Testis (tissue), 2 donors: ENCODE measurements at regions not wholly inside any gene's neighbourhood (a gene's known extent, or its start where the extent isn't known, plus 50 kb on each side); places are given as distances from the start of the nearest gene placed in this dataset.

Experiments
- DNase-seq: peaks from one replicate; pipeline ENCODE4 v3.0.0-alpha.2; 2019
- H3K27ac ChIP-seq, 2 donors: fragments of 200-600 bp; sonication (generic); one replicate each; pipeline ENCODE4 v1.5.1; 2019
- H3K27me3 ChIP-seq: fragments of 200-600 bp; sonication (generic); one replicate; pipeline ENCODE4 v1.5.1; 2019
- H3K36me3 ChIP-seq: fragments of 200-600 bp; sonication (generic); one replicate; pipeline ENCODE4 v1.5.1; 2017; ENCODE audit warnings: low read depth; ENCODE audit errors: missing control alignments
- H3K4me1 ChIP-seq: fragments of 200-600 bp; sonication (generic); one replicate; pipeline ENCODE4 v1.5.1; 2019
- H3K4me3 ChIP-seq, 2 donors: fragments of 200-600 bp; sonication (generic); one replicate each; pipeline ENCODE4 v1.5.1; 2017 to 2019
- H3K9me3 ChIP-seq: fragments of 200-600 bp; sonication (generic); one replicate; pipeline ENCODE4 v1.5.1; 2017
- POLR2A ChIP-seq: fragments of 450-650 bp; IDR thresholded peaks from one replicate; pipeline ENCODE4 v1.6.1; 2017; ENCODE audit warnings: antibody characterized with exemption, mild to moderate bottlenecking, moderate library complexity
- WGBS, 2 donors: methylation state at CpG; one replicate each; pipeline ENCODE4 v1.1.5; 2018; 5-methylcytosine and 5-hydroxymethylcytosine counted together
- intact Hi-C: fragments of 100-400 bp; cut with DNase I; formaldehyde crosslinking; loops from one replicate; pipeline ENCODE4 v1.15.1; 2023; ENCODE audit warnings: low total_unique reads
- TF ChIP-seq, protein P1 (sequence below), 3 experiments: fragments of 450-650 bp in 2 of 3; fragments of 200-600 bp in 1 of 3; sonication (generic) in 1 of 3; IDR thresholded peaks; one replicate each; pipeline ENCODE4 v1.5.1; 2016 to 2019; ENCODE audit warnings: antibody characterized with exemption in 3 of 3, mild to moderate bottlenecking in 2 of 3, moderate library complexity in 1 of 3

DNA sequence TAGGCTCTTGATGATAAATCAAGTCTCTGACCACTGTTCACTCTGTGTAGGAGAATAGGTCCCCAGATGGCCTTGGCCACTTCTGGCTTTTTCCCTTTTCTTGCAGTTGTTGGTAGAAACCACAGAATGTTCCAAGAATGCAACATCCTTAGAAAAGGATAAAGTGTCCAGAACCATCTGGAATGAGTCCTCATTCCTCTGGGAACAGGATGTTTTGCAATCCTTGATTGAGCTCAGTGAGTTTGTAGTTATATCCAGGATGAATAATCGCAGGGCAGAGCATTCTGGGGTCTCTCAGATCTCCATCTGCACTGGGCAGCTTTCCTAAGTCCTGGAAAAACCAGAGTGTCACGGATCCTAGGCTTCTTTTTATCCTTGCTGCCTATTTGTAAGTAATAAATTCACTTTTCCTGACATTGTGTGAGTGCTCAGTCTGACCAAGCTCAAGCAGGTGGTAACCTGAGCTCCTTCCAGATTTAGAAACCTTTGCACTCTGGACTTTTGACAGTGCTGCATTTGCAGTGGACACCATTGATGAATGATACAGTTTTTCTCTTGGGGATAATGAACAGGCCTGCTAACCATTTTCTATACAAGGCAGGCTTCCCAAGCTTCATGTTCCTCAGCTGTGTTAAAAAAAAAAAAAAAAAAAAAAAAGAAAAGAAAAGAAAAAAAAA, 1028.6 kb downstream of the OTOL1 start:
- Histone ChIP-seq H3K36me3 (no peaks in the 10 kb centered on the region), H3K27ac (no peak overlapping the region), H3K4me3 (no peak overlapping the region), H3K4me1 (no peaks in the 10 kb centered on the region), H3K9me3 (no peaks in the 10 kb centered on the region), H3K27me3 (no peaks in the 10 kb centered on the region)
- intact Hi-C loops: no loop called here
- TF ChIP-seq POLR2A: no peak
- TF ChIP-seq, protein P1, sequence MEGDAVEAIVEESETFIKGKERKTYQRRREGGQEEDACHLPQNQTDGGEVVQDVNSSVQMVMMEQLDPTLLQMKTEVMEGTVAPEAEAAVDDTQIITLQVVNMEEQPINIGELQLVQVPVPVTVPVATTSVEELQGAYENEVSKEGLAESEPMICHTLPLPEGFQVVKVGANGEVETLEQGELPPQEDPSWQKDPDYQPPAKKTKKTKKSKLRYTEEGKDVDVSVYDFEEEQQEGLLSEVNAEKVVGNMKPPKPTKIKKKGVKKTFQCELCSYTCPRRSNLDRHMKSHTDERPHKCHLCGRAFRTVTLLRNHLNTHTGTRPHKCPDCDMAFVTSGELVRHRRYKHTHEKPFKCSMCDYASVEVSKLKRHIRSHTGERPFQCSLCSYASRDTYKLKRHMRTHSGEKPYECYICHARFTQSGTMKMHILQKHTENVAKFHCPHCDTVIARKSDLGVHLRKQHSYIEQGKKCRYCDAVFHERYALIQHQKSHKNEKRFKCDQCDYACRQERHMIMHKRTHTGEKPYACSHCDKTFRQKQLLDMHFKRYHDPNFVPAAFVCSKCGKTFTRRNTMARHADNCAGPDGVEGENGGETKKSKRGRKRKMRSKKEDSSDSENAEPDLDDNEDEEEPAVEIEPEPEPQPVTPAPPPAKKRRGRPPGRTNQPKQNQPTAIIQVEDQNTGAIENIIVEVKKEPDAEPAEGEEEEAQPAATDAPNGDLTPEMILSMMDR (IDR thresholded peaks at IDR 0.05): no peak
- no peak for DNase-seq
- 25 to 38% methylated on average over 2 of the region's 2 CpGs for WGBS, 2 donors

DNA sequence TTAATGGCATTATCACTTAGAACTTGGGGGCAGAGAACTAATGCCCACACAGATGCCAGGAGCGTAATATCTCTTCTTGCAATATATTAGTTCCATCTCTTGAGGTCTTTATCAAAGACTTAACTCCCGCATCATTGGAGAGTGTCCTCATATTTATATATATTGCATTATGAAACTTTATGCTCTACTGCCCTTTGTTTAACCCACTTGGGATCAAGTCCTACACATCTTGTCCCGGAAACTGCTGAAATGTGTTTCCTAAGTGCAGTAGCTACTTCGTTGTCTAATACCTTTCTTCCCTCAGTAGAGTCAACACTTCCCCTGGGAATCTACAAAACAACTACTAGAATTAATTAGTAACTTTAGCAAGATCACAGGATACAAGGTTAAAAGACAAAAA, 1029.2 kb downstream of the OTOL1 start:
- WGBS, 2 donors: 57 to 74% methylated on average over 4 of the region's 4 CpGs
- no peak for TF ChIP-seq POLR2A
- TF ChIP-seq, protein P1 (IDR thresholded peaks at IDR 0.05): no peak
- Histone ChIP-seq H3K9me3 (no peaks in the 10 kb centered on the region), H3K4me1 (no peaks in the 10 kb centered on the region), H3K4me3 (no peak overlapping the region), H3K36me3 (no peaks in the 10 kb centered on the region), H3K27ac (no peak overlapping the region), H3K27me3 (no peaks in the 10 kb centered on the region)
- no peak for DNase-seq
- intact Hi-C loops: no loop called here

DNA sequence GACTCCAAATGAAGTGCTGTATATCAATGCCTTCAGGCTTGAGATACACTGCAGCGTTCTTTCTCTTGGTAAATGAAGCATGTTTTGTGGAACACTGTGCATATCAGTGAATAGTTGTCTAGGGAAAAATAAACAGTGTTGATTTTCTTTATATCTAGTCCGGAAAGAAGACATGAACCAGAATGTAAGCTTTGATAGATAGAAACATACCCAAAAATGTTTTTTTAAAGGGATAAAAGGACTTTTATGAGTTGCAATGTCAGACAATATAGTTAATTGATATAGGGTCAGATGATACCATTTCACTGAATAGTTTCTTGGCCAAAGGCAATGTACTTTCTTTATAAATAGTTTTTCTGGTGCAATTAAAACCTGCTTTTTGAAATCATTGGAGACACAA, 1037.8 kb downstream of the OTOL1 start:
- 41 to 45% methylated on average over 2 of the region's 2 CpGs for WGBS, 2 donors
- H3K27me3 ChIP-seq: no peaks in the 10 kb centered on the region
- no peak for DNase-seq
- H3K9me3 ChIP-seq: no peaks in the 10 kb centered on the region
- H3K36me3 ChIP-seq: no peaks in the 10 kb centered on the region
- H3K4me1 ChIP-seq: no peaks in the 10 kb centered on the region
- H3K27ac ChIP-seq: no peak overlapping the region
- no peak overlapping the region for H3K4me3 ChIP-seq
- TF ChIP-seq, protein P1 (IDR thresholded peaks at IDR 0.05): no peak
- TF ChIP-seq POLR2A: no peak
- intact Hi-C loops: no loop called here

DNA sequence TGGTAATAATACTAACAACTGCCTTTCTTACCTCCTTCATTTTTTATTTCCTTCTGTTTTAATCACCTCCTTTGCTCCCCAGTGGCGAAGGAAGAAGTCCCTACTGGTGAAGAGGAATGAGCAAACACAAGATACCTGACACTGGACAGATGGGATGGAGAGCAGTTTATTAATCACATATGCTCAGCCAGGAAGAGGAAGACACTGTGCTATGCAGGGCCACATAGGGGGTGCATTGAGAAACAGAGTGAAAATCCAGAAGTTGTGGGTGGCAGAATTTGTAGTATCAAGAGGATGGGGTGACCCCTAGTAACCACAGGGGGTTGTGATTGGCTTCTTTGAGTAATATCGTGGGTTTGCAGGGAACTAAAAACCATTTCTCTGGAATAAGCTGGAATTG, 1041.9 kb downstream of the OTOL1 start:
- no peak for TF ChIP-seq POLR2A
- TF ChIP-seq, protein P1 (IDR thresholded peaks at IDR 0.05): no peak
- intact Hi-C loops: no loop called here
- no peaks in the 10 kb centered on the region for H3K36me3 ChIP-seq
- no peak overlapping the region for H3K27ac ChIP-seq
- H3K4me1 ChIP-seq: no peaks in the 10 kb centered on the region
- H3K9me3 ChIP-seq: no peaks in the 10 kb centered on the region
- H3K4me3 ChIP-seq: no peak overlapping the region
- 54 to 78% methylated on average over 2 of the region's 2 CpGs for WGBS, 2 donors
- DNase-seq: no peak
- no peaks in the 10 kb centered on the region for H3K27me3 ChIP-seq

DNA sequence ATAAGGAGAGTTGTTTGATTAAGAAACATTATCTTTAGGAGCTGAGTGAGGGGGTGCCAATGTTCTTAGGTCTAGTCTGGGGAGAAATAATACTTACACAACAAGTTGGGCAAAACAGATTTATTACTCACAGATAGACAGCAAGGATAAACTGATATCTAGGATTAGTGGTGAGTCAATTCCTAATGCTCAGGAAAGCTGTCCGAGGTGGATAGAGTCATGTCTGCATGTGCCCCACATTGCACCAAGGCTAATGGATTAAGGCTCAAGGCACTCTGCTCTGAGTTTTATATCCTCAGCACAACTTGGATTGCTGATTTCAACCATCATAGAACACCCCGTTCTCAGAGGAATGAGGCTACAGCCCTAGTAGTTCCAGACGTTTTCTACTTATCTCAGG, 1042.3 kb downstream of the OTOL1 start:
- no peak for DNase-seq
- intact Hi-C loops: no loop called here
- Histone ChIP-seq H3K36me3 (no peaks in the 10 kb centered on the region), H3K9me3 (no peaks in the 10 kb centered on the region), H3K27me3 (no peaks in the 10 kb centered on the region), H3K4me1 (no peaks in the 10 kb centered on the region), H3K4me3 (no peak overlapping the region), H3K27ac (no peak overlapping the region)
- 31 to 41% methylated on average over 3 of the region's 3 CpGs for WGBS, 2 donors
- TF ChIP-seq, protein P1 (IDR thresholded peaks at IDR 0.05): no peak
- no peak for TF ChIP-seq POLR2A
